CD4-positive, CD25-positive, alpha-beta regulatory T cell (primary cell): ENCODE measurements at regions not wholly inside any gene's neighbourhood (a gene's known extent, or its start where the extent isn't known, plus 50 kb on each side); places are given as distances from the start of the nearest gene placed in this dataset.

ENCODE experiments used
- ATAC-seq, 2 donors: fragments of 150-1000 bp; cut with Tn5 transposase; one replicate each; pipeline ENCODE4 v1.10.0; 2021; ENCODE audit warnings: low read depth in 2 of 2, moderate number of reproducible peaks in 2 of 2, moderate library complexity in 1 of 2
- DNase-seq, 3 donors: peaks; one replicate each; pipeline versions ENCODE4 v3.0.0 to v3.0.0-alpha.2; 2012 to 2022; ENCODE audit warnings: mixed read lengths in 1 of 3
- H3K27ac ChIP-seq: one replicate; pipeline ENCODE4 v1.7.0; 2013; ENCODE audit warnings: mild to moderate bottlenecking, low read length; ENCODE audit not compliant: insufficient read depth, poor library complexity, severe bottlenecking
- H3K27me3 ChIP-seq: one replicate; pipeline ENCODE4 v1.7.0; 2013; ENCODE audit warnings: low read length; ENCODE audit not compliant: control insufficient read depth, insufficient read depth
- H3K36me3 ChIP-seq: one replicate; pipeline ENCODE4 v1.7.0; 2013; ENCODE audit warnings: mild to moderate bottlenecking, low read length, moderate library complexity; ENCODE audit not compliant: control insufficient read depth, insufficient read depth
- H3K4me1 ChIP-seq: 2 replicates; pipeline ENCODE4 v1.7.0; 2013; ENCODE audit warnings: mild to moderate bottlenecking, low read length; ENCODE audit not compliant: insufficient read depth, control insufficient read depth, poor library complexity, severe bottlenecking
- H3K4me3 ChIP-seq: one replicate; pipeline ENCODE4 v1.7.0; 2013; ENCODE audit warnings: low read depth, mild to moderate bottlenecking, low read length, moderate library complexity
- H3K9me3 ChIP-seq, 2 experiments: 1 replicate in 1 of 2; 2 replicates in 1 of 2; pipeline ENCODE4 v1.7.0; 2013; ENCODE audit warnings: low read length in 2 of 2, mild to moderate bottlenecking in 1 of 2, moderate library complexity in 1 of 2; ENCODE audit not compliant: control insufficient read depth in 2 of 2
- H3K27ac Mint-ChIP-seq, 3 donors: one replicate each; pipeline ENCODE4 v1.8.0; 2020 to 2022; ENCODE audit warnings: mild to moderate bottlenecking in 3 of 3, mixed read lengths in 3 of 3, moderate library complexity in 2 of 3
- H3K27me3 Mint-ChIP-seq: one replicate; pipeline ENCODE4 v1.8.0; 2022; ENCODE audit warnings: mild to moderate bottlenecking, mixed read lengths
- H3K36me3 Mint-ChIP-seq: one replicate; pipeline ENCODE4 v1.8.0; 2020; ENCODE audit warnings: mixed read lengths
- H3K4me1 Mint-ChIP-seq, 4 donors: one replicate each; pipeline ENCODE4 v1.8.0; 2020 to 2022; ENCODE audit warnings: mixed read lengths in 4 of 4, mild to moderate bottlenecking in 1 of 4
- H3K4me3 Mint-ChIP-seq, 4 donors: one replicate each; pipeline ENCODE4 v1.8.0; 2020 to 2022; ENCODE audit warnings: mild to moderate bottlenecking in 4 of 4, mixed read lengths in 4 of 4, moderate library complexity in 3 of 4
- H3K9me3 Mint-ChIP-seq, 7 donors: one replicate each; pipeline ENCODE4 v1.8.0; 2020 to 2022; ENCODE audit warnings: mixed read lengths in 7 of 7, mild to moderate bottlenecking in 3 of 7, moderate library complexity in 2 of 7

- H3K27ac ChIP-seq = no peak overlapping the region
- Mint-ChIP-seq H3K4me3 (no peak overlapping the region), H3K9me3 (no peaks in the 10 kb centered on the region), H3K27me3 (no peaks in the 10 kb centered on the region), H3K36me3 (no peaks in the 10 kb centered on the region), H3K27ac (no peak overlapping the region), H3K4me1 (no peaks in the 10 kb centered on the region)
- no peak overlapping the region for H3K4me3 ChIP-seq
- no peaks in the 10 kb centered on the region for H3K4me1 ChIP-seq
- no peaks in the 10 kb centered on the region for H3K9me3 ChIP-seq
- ATAC-seq (no peak), DNase-seq (no peak)
- H3K36me3 ChIP-seq = no peaks in the 10 kb centered on the region
- H3K27me3 ChIP-seq = no peaks in the 10 kb centered on the region
Measured at GRCh38 chr2:15724235-15724634, 132.6 kb downstream of the DDX1 start.

DNA sequence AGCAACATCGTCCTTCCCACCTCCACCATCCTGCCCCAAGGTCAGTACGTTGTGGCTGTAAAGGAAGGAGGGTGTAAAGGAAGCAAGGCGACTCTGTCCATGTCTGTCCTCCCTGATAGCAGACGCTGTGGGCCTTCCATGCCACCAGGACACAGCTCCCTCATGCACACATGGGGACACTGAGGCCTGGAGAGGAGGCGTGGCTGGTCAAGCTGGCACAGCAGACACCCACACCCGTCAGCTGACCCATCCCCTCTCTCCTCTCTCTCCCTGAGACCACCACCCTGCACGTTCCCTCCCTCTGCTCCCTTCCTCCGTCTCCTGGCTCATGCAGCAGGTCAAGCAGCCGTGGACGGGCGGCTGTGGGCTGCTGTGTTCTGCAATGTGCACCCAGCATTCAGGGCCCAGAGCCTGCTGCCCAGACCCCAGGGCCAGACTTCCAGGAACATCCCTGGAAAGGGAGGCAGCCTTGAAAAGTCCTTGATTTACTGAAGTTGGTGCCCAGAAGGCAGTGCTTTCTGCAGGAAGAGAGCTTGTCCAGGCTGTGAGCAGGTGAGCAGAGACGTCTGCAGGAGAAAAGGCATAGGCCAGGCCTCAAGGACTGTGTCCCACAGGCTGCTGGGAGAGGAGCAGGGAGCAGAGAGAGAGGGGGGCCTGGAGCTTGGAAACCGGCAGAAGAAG lies 133.6 kb downstream of the DDX1 start:
- DNase-seq (no peak), ATAC-seq (no peak)
- Histone ChIP-seq H3K27me3 (no peaks in the 10 kb centered on the region), H3K36me3 (no peaks in the 10 kb centered on the region), H3K4me1 (no peaks in the 10 kb centered on the region), H3K27ac (no peak overlapping the region), H3K9me3 (no peaks in the 10 kb centered on the region), H3K4me3 (no peak overlapping the region)
- no peaks in the 10 kb centered on the region for H3K4me1 Mint-ChIP-seq
- H3K36me3 Mint-ChIP-seq = no peaks in the 10 kb centered on the region
- H3K27ac Mint-ChIP-seq = no peak overlapping the region
- no peaks in the 10 kb centered on the region for H3K27me3 Mint-ChIP-seq
- H3K9me3 Mint-ChIP-seq = no peaks in the 10 kb centered on the region
- H3K4me3 Mint-ChIP-seq = no peak overlapping the region

DNA sequence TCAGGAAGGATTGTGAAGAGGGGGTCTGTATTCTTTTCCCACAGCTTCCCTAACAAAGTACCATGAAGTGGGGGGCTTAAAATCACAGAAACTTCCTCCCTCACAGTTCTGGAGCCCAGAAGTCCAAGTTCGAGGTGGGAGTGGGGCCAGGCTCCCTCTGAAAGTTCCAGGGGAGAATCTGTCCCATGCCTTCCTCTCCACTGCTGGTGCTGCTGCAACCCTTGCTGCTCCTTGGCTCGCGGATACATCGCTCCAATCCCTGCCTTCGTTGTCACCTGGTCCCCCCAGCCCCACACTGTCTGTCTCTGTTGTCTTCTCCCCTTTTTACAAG lies 134.1 kb downstream of the DDX1 start:
- Histone ChIP-seq H3K36me3 (no peaks in the 10 kb centered on the region), H3K27me3 (no peaks in the 10 kb centered on the region), H3K4me3 (no peak overlapping the region), H3K9me3 (no peaks in the 10 kb centered on the region), H3K27ac (no peak overlapping the region), H3K4me1 (no peaks in the 10 kb centered on the region)
- Mint-ChIP-seq H3K27me3 (no peaks in the 10 kb centered on the region), H3K4me3 (no peak overlapping the region), H3K36me3 (no peaks in the 10 kb centered on the region), H3K27ac (peak overlapping the region in 1 of 3 donors; percentile 80), H3K9me3 (no peaks in the 10 kb centered on the region), H3K4me1 (no peaks in the 10 kb centered on the region)
- DNase-seq (no peak), ATAC-seq (no peak)

DNA sequence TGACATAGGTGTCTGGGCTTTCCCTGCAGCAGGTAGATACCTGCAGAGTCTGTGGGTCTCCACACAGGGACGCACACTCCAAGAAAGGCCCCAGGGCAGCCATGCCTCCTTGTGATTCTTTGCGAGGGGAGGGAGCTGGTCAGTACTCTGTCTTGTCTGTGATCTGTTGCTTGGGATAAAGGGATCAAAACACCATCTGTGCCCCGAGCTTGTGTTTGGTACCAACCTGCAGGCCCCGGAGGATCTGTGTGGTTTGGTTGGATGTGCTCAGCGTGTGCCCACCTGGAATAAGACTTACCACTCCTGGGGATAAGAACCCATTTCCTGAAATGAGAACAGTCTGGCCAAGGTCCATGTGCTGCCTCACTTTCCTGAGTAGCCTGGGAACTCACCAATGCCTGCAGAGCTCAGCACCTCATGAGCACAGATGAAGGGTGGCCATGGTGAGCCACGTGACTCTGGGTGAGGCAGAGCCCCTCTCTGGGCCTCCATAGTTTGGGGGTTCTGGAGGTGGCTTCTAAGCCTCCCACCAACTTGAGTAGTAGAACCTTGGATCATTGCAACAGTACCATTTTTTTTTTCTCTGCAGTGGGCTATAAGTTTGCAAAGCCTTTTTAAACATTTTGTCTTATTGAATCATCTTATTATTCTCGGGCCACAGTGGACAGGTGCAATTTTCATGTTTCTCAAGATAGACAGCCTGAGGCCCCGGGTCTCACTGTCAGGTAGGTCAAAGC lies 134.8 kb downstream of the DDX1 start:
- Mint-ChIP-seq H3K36me3 (no peaks in the 10 kb centered on the region), H3K27me3 (no peaks in the 10 kb centered on the region)
- ATAC-seq = no peak

GRCh38 chr2:15727396-15728244 lies 136.0 kb downstream of the DDX1 start:
- H3K4me1 ChIP-seq = no peaks in the 10 kb centered on the region
- H3K27me3 Mint-ChIP-seq = peaks cover 4% of the 10 kb centered on the region
- no peaks in the 10 kb centered on the region for H3K4me1 Mint-ChIP-seq
- no peaks in the 10 kb centered on the region for H3K36me3 Mint-ChIP-seq
- H3K36me3 ChIP-seq = no peaks in the 10 kb centered on the region
- no peak overlapping the region for H3K4me3 ChIP-seq
- no peaks in the 10 kb centered on the region for H3K9me3 Mint-ChIP-seq
- H3K27ac ChIP-seq = no peak overlapping the region
- no peak overlapping the region for H3K27ac Mint-ChIP-seq
- no peak for ATAC-seq
- no peak for DNase-seq
- H3K4me3 Mint-ChIP-seq = no peak overlapping the region
- H3K27me3 ChIP-seq = no peaks in the 10 kb centered on the region
- H3K9me3 ChIP-seq = no peaks in the 10 kb centered on the region

More for the DNA sequence above, 134.8 kb downstream of the DDX1 start:
- Mint-ChIP-seq H3K9me3 (no peaks in the 10 kb centered on the region), H3K4me3 (no peak overlapping the region), H3K4me1 (no peaks in the 10 kb centered on the region), H3K27ac (no peak overlapping the region)
- H3K27me3 ChIP-seq = no peaks in the 10 kb centered on the region
- no peak overlapping the region for H3K27ac ChIP-seq
- no peak for DNase-seq
- H3K4me1 ChIP-seq = no peaks in the 10 kb centered on the region
- no peaks in the 10 kb centered on the region for H3K36me3 ChIP-seq
- no peak overlapping the region for H3K4me3 ChIP-seq
- no peaks in the 10 kb centered on the region for H3K9me3 ChIP-seq

DNA sequence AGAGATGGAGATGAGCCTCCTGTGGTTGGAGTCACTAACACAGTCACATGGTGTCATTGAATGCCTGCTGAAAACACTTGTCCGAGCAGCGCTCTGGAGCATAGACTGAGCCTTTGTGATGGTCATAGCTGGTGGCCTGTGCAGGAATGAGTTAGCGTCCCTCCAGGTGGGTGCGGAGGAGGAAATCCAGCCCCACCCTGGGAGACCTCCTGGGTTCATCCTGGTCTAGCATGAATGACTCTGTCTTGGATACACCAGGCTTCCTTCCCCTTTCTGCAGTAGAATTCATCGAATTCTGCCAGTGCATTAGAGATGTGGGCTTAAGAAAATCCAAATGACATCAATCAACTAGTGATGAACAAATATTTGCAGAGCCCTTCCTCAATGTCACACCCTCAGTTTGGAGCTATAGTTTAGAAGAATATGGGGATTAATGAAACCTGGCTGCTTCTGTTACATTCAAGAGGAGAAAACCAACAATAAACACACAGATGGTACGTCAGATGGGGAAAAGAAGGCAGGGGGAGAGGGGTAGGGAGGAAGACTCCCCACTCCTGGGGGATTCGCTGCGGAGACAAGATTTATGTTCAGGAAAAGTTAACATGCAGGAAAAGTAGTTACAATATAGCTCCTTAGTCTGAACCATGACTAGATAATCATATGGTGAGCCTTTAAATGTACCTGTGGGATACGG lies 136.7 kb downstream of the DDX1 start:
- no peaks in the 10 kb centered on the region for H3K36me3 ChIP-seq
- H3K36me3 Mint-ChIP-seq = no peaks in the 10 kb centered on the region

DNA sequence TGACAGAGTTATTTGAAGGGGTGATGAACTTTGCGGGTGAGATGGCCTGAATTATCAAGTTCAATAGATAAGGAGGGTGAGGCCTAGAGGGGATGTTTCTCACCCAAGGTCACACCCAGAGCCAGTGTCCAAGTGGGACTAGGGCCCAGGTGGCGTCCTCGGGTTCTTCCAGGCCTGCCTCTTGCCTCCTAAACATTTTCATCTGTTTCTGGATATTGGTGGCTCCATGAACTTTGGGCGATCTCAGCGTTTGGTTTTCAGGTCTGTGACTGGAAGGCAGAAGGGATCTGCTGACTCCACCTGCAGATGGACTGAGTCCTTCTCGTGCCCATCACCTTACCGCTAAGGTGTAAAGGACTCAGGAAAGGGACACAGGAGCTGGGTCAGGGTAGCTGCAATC lies 137.3 kb downstream of the DDX1 start:
- Mint-ChIP-seq H3K9me3 (no peaks in the 10 kb centered on the region), H3K36me3 (no peaks in the 10 kb centered on the region), H3K27me3 (peaks cover 4% of the 10 kb centered on the region), H3K4me3 (no peak overlapping the region), H3K4me1 (no peaks in the 10 kb centered on the region), H3K27ac (peak overlapping the region in 1 of 3 donors; percentile 7)
- Histone ChIP-seq H3K4me3 (no peak overlapping the region), H3K9me3 (no peaks in the 10 kb centered on the region), H3K36me3 (no peaks in the 10 kb centered on the region), H3K27ac (no peak overlapping the region), H3K4me1 (no peaks in the 10 kb centered on the region), H3K27me3 (no peaks in the 10 kb centered on the region)
- no peak for ATAC-seq
- DNase-seq = no peak

More for the DNA sequence above, 136.7 kb downstream of the DDX1 start:
- no peaks in the 10 kb centered on the region for H3K4me1 ChIP-seq
- no peak overlapping the region for H3K27ac ChIP-seq
- ATAC-seq = no peak
- no peak for DNase-seq
- Mint-ChIP-seq H3K4me3 (no peak overlapping the region), H3K4me1 (no peaks in the 10 kb centered on the region), H3K9me3 (no peaks in the 10 kb centered on the region), H3K27ac (no peak overlapping the region), H3K27me3 (peaks cover 4% of the 10 kb centered on the region)
- H3K9me3 ChIP-seq = no peaks in the 10 kb centered on the region
- H3K27me3 ChIP-seq = no peaks in the 10 kb centered on the region
- no peak overlapping the region for H3K4me3 ChIP-seq
